ENCODE measurements at regions not wholly inside any gene's neighbourhood (a gene's known extent, or its start where the extent isn't known, plus 50 kb on each side); places are given as distances from the start of the nearest gene placed in this dataset.

DNA sequence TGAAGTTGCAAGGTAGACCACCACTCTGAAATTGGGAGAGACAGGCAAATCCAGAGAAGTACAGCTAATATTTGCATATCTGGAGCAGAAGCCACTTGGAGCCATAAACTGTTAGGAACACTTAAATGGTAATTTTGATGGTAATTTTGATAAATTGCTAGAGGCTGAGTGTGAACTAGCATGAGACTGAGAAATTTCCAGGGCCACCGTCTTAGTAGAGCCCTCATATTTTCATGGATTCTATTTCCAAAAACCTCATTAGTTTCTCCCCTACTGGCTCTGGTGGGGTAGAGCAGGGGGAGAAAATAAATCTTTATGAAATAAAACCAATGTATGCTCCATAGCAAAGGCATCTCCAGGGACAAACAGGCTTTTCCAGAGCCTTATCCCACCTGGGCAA lies 429.4 kb upstream of the DIPK2B start:
- no peak overlapping the region for H3K27ac Mint-ChIP-seq
- no peak overlapping the region for H3K4me2 ChIP-seq (replicated peaks; ENCODE audit: extremely low read depth, low read length, poor library complexity, severe bottlenecking)
- peaks cover 0 to 9% of the 10 kb centered on the region in 2 donors for H3K9me3 ChIP-seq (replicated peaks in 1 of 2; ENCODE audit: control insufficient read depth in 1 of 2, insufficient read depth in 1 of 2, low read length in 2 of 2)
- H2AFZ ChIP-seq (ENCODE audit: insufficient read depth, low read depth, low read length, poor library complexity, severe bottlenecking), result no peak overlapping the region
- peaks cover 0 to 12% (median 2%) of the 10 kb centered on the region in 3 donors for H3K27me3 Mint-ChIP-seq (ENCODE audit: low read depth in 3 of 3)
- H3K9me3 Mint-ChIP-seq, result peaks cover 3 to 13% (median 9%) of the 10 kb centered on the region in 7 donors
- no peaks in the 10 kb centered on the region for H3K4me1 Mint-ChIP-seq
- no CpG with 5 or more reads among the region's 1 CpG for WGBS (ENCODE audit: insufficient coverage)
- no peaks in the 10 kb centered on the region for H4K20me1 ChIP-seq (ENCODE audit: insufficient read depth, low read length)
- H3K27me3 ChIP-seq (ENCODE audit: control insufficient read depth in 2 of 2, insufficient read depth in 2 of 2, low read length in 2 of 2), result peaks cover 0 to 4% of the 10 kb centered on the region in 2 donors
- H3K9ac ChIP-seq (ENCODE audit: insufficient read depth, low read length, poor library complexity, severe bottlenecking), result no peak overlapping the region
- H3K27ac ChIP-seq (ENCODE audit: low read depth in 1 of 2, low read length in 2 of 2), result no peak overlapping the region
- intact Hi-C loops (cut with micrococcal nuclease), result no loop called here
- no peaks in the 10 kb centered on the region for H3K79me2 ChIP-seq (ENCODE audit: insufficient read depth, low read length)
- H3K4me3 ChIP-seq (replicated peaks in 1 of 3; ENCODE audit: low read depth in 2 of 3, low read length in 3 of 3), result no peak overlapping the region
- no peak for DNase-seq
- no peaks in the 10 kb centered on the region for H3K36me3 ChIP-seq (replicated peaks in 1 of 2; ENCODE audit: control insufficient read depth in 1 of 2, insufficient read depth in 2 of 2, low read length in 2 of 2)
- no peak overlapping the region for H3K4me3 Mint-ChIP-seq
- H3K36me3 Mint-ChIP-seq, result no peaks in the 10 kb centered on the region
- no peaks in the 10 kb centered on the region for H3K4me1 ChIP-seq (ENCODE audit: control insufficient read depth in 1 of 2, insufficient read depth in 2 of 2, low read length in 2 of 2)
- TF ChIP-seq, protein P1, sequence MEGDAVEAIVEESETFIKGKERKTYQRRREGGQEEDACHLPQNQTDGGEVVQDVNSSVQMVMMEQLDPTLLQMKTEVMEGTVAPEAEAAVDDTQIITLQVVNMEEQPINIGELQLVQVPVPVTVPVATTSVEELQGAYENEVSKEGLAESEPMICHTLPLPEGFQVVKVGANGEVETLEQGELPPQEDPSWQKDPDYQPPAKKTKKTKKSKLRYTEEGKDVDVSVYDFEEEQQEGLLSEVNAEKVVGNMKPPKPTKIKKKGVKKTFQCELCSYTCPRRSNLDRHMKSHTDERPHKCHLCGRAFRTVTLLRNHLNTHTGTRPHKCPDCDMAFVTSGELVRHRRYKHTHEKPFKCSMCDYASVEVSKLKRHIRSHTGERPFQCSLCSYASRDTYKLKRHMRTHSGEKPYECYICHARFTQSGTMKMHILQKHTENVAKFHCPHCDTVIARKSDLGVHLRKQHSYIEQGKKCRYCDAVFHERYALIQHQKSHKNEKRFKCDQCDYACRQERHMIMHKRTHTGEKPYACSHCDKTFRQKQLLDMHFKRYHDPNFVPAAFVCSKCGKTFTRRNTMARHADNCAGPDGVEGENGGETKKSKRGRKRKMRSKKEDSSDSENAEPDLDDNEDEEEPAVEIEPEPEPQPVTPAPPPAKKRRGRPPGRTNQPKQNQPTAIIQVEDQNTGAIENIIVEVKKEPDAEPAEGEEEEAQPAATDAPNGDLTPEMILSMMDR (IDR thresholded peaks at IDR 0.05), result no peak

DNA sequence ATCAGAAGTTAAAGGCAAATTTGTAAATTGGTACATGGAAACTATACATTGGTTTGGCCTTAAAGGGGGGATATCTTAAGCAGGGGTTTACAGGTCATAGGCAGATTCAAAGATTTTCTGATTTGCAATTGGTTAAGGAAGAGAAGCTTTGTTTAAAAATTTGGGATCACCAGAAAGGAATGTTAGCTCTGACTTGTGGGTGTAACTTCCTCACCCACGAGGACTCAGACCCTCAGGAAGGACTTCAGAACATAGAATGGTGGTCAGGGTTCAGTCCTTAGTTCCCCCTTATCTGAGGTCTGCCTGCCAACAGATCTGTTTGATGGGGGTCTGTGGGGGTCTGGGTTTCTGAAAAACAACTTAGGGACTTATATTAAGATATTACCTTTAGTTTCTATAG lies 427.4 kb upstream of the DIPK2B start:
- Histone ChIP-seq H3K4me1 (ENCODE audit: control insufficient read depth in 1 of 2, insufficient read depth in 2 of 2, low read length in 2 of 2) (no peaks in the 10 kb centered on the region), H3K9me3 (replicated peaks in 1 of 2; ENCODE audit: control insufficient read depth in 1 of 2, insufficient read depth in 1 of 2, low read length in 2 of 2) (peaks cover 0 to 9% of the 10 kb centered on the region in 2 donors), H4K20me1 (ENCODE audit: insufficient read depth, low read length) (no peaks in the 10 kb centered on the region), H3K27ac (ENCODE audit: low read depth in 1 of 2, low read length in 2 of 2) (no peak overlapping the region), H3K79me2 (ENCODE audit: insufficient read depth, low read length) (no peaks in the 10 kb centered on the region), H2AFZ (ENCODE audit: insufficient read depth, low read depth, low read length, poor library complexity, severe bottlenecking) (no peak overlapping the region), H3K36me3 (replicated peaks in 1 of 2; ENCODE audit: control insufficient read depth in 1 of 2, insufficient read depth in 2 of 2, low read length in 2 of 2) (no peaks in the 10 kb centered on the region), H3K27me3 (ENCODE audit: control insufficient read depth in 2 of 2, insufficient read depth in 2 of 2, low read length in 2 of 2) (peaks cover 0 to 2% of the 10 kb centered on the region in 2 donors), H3K4me3 (replicated peaks in 1 of 3; ENCODE audit: low read depth in 2 of 3, low read length in 3 of 3) (no peak overlapping the region), H3K4me2 (replicated peaks; ENCODE audit: extremely low read depth, low read length, poor library complexity, severe bottlenecking) (no peak overlapping the region), H3K9ac (ENCODE audit: insufficient read depth, low read length, poor library complexity, severe bottlenecking) (no peak overlapping the region)
- DNase-seq, result no peak
- intact Hi-C loops (cut with micrococcal nuclease), result no loop called here
- Mint-ChIP-seq H3K36me3 (no peaks in the 10 kb centered on the region), H3K9me3 (peaks cover 3 to 9% (median 6%) of the 10 kb centered on the region in 7 donors), H3K4me1 (no peaks in the 10 kb centered on the region), H3K4me3 (no peak overlapping the region), H3K27me3 (ENCODE audit: low read depth in 3 of 3) (peaks cover 0 to 12% (median 2%) of the 10 kb centered on the region in 3 donors), H3K27ac (no peak overlapping the region)
- no CpG with 5 or more reads among the region's 1 CpG for WGBS (ENCODE audit: insufficient coverage)
- TF ChIP-seq, protein P1 (IDR thresholded peaks at IDR 0.05), result no peak
